Peyer's patch (tissue), 4 donors: ENCODE measurements at regions not wholly inside any gene's neighbourhood (a gene's known extent, or its start where the extent isn't known, plus 50 kb on each side); places are given as distances from the start of the nearest gene placed in this dataset.

Experiments used
- DNase-seq, 3 donors: peaks; one replicate each; pipeline ENCODE4 v3.0.0-alpha.2; 2017 to 2019
- H3K27ac ChIP-seq, 4 donors: fragments of 200-600 bp; sonication (generic); one replicate each; pipeline ENCODE4 v1.5.1; 2016 to 2019
- H3K27me3 ChIP-seq, 2 donors: fragments of 200-600 bp; sonication (generic); one replicate each; pipeline ENCODE4 v1.5.1; 2019
- H3K36me3 ChIP-seq, 3 donors: fragments of 200-600 bp; sonication (generic); one replicate each; pipeline ENCODE4 v1.5.1; 2016 to 2019
- H3K4me1 ChIP-seq, 4 donors: fragments of 200-600 bp; sonication (generic); one replicate each; pipeline ENCODE4 v1.5.1; 2016 to 2019
- H3K4me3 ChIP-seq, 4 donors: fragments of 200-600 bp; sonication (generic); 1 replicate in 3 of 4; 2 replicates in 1 of 4; pipeline ENCODE4 v1.5.1; 2016 to 2019; ENCODE audit warnings: mild to moderate bottlenecking in 1 of 4
- H3K9me3 ChIP-seq, 4 donors: fragments of 200-600 bp; sonication (generic); one replicate each; pipeline ENCODE4 v1.5.1; 2016 to 2019; ENCODE audit warnings: mild to moderate bottlenecking in 1 of 4
- CTCF ChIP-seq, 6 experiments: fragments of 450-650 bp in 4 of 6; fragments of 200-600 bp in 2 of 6; sonication (generic) in 1 of 6; IDR thresholded peaks; one replicate each; pipeline ENCODE4 v1.5.1; 2017 to 2019; ENCODE audit warnings: antibody characterized with exemption in 6 of 6, mild to moderate bottlenecking in 3 of 6, moderate library complexity in 1 of 6
- POLR2A ChIP-seq, 2 donors: fragments of 450-650 bp; IDR thresholded peaks; one replicate each; pipeline ENCODE4 v1.5.1; 2017; ENCODE audit warnings: antibody characterized with exemption in 2 of 2, mild to moderate bottlenecking in 2 of 2, moderate library complexity in 2 of 2

- Histone ChIP-seq H3K36me3 (no peaks in the 10 kb centered on the region), H3K27me3 (no peaks in the 10 kb centered on the region), H3K9me3 (no peaks in the 10 kb centered on the region), H3K4me3 (no peak overlapping the region), H3K4me1 (no peaks in the 10 kb centered on the region), H3K27ac (no peak overlapping the region)
- DNase-seq, result no peak
- TF ChIP-seq CTCF (IDR thresholded peaks at IDR 0.05), result no peak
- TF ChIP-seq POLR2A (IDR thresholded peaks at IDR 0.05), result no peak
These were observed 170.1 kb upstream of the USP25 start for GRCh38 chr21:15559660-15560059.

GRCh38 chr21:15560383-15561056 is 169.3 kb upstream of the USP25 start:
- Histone ChIP-seq H3K27me3 (no peaks in the 10 kb centered on the region), H3K27ac (no peak overlapping the region), H3K36me3 (no peaks in the 10 kb centered on the region), H3K4me3 (no peak overlapping the region), H3K9me3 (no peaks in the 10 kb centered on the region), H3K4me1 (no peaks in the 10 kb centered on the region)
- DNase-seq, result no peak
- TF ChIP-seq POLR2A (IDR thresholded peaks at IDR 0.05) (no peak), CTCF (IDR thresholded peaks at IDR 0.05) (no peak)

GRCh38 chr21:15562748-15563147 is 167.0 kb upstream of the USP25 start:
- Histone ChIP-seq H3K9me3 (no peaks in the 10 kb centered on the region), H3K4me1 (no peaks in the 10 kb centered on the region), H3K36me3 (no peaks in the 10 kb centered on the region), H3K4me3 (no peak overlapping the region), H3K27ac (no peak overlapping the region), H3K27me3 (no peaks in the 10 kb centered on the region)
- no peak for DNase-seq
- no peak for TF ChIP-seq POLR2A (IDR thresholded peaks at IDR 0.05)
- TF ChIP-seq CTCF (IDR thresholded peaks at IDR 0.05), result no peak

DNA sequence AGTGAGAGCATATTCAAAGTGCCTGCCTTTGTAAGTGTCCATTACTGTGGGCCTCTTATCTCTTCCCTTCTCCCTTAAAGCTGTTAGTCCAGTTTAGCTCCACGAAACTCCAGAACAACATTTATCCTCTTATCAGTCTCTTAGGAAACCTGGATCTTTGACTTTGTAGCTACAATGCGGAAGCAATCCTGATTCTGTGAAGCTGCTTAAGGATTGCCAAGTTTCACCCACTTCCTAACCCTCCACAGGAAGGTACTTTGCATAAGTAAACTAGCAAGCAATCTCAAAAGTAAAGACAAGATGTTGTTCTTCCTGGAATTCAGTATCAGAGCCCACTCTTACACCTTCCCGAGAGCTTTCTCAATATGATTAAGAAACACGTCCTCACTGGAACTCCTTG is 164.9 kb upstream of the USP25 start:
- no peak overlapping the region for H3K27ac ChIP-seq
- H3K9me3 ChIP-seq, result no peaks in the 10 kb centered on the region
- no peaks in the 10 kb centered on the region for H3K27me3 ChIP-seq
- no peaks in the 10 kb centered on the region for H3K36me3 ChIP-seq
- H3K4me3 ChIP-seq, result no peak overlapping the region
- no peaks in the 10 kb centered on the region for H3K4me1 ChIP-seq
- TF ChIP-seq POLR2A (IDR thresholded peaks at IDR 0.05), result no peak
- no peak for TF ChIP-seq CTCF (IDR thresholded peaks at IDR 0.05)
- no peak for DNase-seq

- no peak for DNase-seq
- Histone ChIP-seq H3K4me1 (no peaks in the 10 kb centered on the region), H3K36me3 (no peaks in the 10 kb centered on the region), H3K27ac (no peak overlapping the region), H3K27me3 (no peaks in the 10 kb centered on the region), H3K9me3 (no peaks in the 10 kb centered on the region), H3K4me3 (no peak overlapping the region)
- no peak for TF ChIP-seq CTCF (IDR thresholded peaks at IDR 0.05)
- TF ChIP-seq POLR2A (IDR thresholded peaks at IDR 0.05), result no peak
These were observed 163.1 kb upstream of the USP25 start for GRCh38 chr21:15566703-15567102.

DNA sequence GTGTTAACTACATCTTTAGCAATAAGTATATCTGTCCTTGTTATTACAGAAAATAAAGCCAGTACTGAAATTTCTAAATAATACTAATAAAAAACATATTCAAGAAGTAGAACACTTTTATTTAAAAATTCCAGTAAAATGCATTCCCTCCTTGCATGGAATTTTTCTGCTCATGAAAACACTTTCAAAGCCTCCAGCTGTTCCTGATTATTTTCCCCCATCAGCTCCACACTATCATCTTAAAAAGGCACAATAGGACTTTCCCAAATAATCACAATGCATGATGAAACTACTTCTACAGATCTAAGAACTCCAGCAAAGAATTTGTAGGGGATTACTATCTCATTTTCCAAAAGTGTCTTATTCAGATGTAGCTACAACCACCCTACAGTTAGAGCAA is 162.6 kb upstream of the USP25 start:
- Histone ChIP-seq H3K4me3 (no peak overlapping the region), H3K27ac (no peak overlapping the region), H3K36me3 (no peaks in the 10 kb centered on the region), H3K27me3 (no peaks in the 10 kb centered on the region), H3K4me1 (no peaks in the 10 kb centered on the region), H3K9me3 (no peaks in the 10 kb centered on the region)
- no peak for TF ChIP-seq CTCF (IDR thresholded peaks at IDR 0.05)
- no peak for TF ChIP-seq POLR2A (IDR thresholded peaks at IDR 0.05)
- DNase-seq, result no peak
